HG03064 (cell line): ENCODE measurements at regions not wholly inside any gene's neighbourhood (a gene's known extent, or its start where the extent isn't known, plus 50 kb on each side); places are given as distances from the start of the nearest gene placed in this dataset.

Source experiments
- ATAC-seq: cut with Tn5 transposase; IDR thresholded peaks from one replicate; pipeline ENCODE4 v1.9.1; 2021; ENCODE audit warnings: low read depth; ENCODE audit not compliant: unreplicated experiment

DNA sequence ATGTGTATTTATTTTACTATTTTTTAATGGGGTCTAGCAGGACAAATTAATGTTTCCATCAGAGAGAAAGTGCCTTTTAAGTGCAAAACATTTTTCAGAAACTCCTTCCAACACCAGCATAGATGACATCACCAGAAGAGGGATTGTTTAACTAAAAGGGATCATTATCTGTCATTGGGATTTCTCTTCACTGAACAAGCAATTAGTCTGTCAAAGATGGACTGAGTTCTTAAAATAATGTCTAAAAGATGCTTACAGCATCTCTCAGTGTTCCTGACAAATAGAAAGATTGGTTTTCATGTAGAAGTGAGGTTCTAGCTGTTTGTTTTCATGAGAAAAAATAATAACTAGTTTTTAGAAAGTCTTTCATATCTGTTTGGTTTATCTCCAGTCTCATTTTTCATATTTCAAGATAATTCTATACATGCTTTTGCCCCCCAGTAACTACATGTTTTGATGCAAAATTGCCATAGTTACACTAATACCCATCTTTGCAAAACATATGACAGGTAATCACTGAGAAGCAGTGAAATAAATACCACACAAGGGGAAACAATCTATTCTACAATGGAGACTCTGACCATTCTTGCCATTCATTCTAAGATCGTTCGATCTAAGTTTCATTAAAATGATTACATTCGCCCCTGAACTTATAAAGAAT lies 850.3 kb downstream of the GALC start:
- ATAC-seq = no peak

DNA sequence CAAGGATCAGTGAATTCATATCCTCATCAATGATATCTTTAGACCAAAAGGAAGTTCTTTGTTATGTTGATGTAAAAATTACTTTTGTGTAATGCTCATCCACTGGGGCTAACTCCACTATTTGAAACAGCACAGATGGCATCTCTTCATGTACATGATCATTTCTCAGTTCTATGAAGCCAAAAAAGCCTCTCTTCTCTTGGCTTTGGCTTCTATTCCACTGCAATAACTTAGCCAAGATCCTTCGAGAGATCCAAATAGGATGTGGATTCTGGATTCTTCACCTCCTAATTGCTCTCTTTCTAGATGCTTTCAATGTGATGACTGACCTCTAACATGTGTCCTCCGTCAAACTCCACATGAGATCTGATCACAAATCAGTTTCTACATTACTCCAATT lies 851.2 kb downstream of the GALC start:
- ATAC-seq = no peak

DNA sequence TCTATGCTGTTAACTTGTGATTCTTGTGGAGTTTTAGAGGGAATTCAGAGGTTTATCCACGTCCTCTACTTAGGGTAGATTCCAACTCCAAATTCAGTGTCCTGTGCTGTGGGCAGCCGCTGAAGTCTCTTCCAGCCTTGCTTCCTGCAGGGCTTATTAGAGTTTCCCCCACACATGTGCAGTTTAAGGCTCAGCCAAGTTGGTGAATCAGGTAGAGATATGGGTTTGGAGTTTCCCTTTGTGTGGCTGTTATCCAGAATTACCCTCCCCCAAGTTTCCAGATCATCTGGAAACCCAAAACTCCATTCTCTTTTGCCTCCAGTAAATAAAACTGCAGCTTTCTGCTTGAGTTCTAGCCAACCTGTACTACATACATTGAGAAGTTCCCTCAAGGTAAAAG lies 853.7 kb downstream of the GALC start:
- no peak for ATAC-seq

DNA sequence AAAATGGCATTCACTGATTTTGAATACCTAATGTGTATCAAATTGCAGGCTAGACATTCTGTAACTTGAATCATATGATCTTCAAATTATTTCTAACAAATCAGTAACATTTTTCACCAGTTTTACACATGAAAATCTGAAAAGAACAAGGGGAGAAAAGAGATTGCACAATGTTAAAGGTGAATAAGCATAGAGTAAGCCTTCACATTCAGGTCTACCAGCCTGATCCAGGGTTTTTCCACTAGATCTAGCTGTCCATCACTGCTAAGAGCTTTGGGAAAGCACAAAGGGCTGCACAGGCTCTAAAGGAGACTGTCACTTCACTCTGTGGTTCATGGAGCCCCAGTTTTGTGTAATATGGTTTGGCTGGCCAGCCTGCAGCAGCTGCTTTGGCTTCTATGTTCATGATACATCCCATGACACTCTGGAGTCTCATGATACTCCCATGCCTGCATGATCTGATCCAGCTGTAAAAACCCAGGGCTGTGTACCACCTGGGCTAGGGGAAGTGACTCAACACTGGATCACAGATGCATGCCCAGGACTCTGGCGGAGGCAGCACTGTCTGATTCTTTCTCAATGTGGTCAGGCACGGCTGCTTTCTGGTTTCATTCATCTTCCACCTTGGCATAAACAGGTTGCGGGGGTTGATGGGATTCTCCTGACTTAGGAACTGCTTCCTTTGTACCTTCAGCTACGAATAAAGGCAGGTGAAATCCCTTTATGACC lies 859.7 kb downstream of the GALC start:
- ATAC-seq = no peak

GRCh38 chr14:87131879-87132278 lies 861.1 kb downstream of the GALC start:
- ATAC-seq = no peak

GRCh38 chr14:87122166-87122565 lies 870.8 kb downstream of the GALC start:
- ATAC-seq = no peak

GRCh38 chr14:87121716-87122115 lies 871.3 kb downstream of the GALC start:
- no peak for ATAC-seq

DNA sequence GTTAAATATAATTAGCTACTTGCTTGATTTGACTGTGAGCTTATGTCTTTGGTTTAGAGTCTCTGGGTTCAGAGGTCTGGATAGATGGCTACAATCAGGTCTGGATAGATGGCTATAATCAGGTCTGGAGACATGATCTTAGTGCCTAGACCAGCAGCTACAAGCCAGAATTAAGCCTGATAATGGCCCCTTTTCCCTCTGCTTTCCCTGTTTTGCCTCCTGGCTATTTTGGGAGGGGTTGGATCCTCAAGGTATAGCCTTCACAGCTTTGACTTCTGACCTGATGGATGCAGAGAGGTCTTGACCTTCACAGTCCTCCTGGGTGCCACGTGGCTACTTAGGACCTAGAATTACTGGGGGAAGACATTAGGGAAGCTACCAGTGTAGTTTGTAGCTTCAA lies 877.7 kb downstream of the GALC start:
- ATAC-seq = no peak

GRCh38 chr14:87113286-87113685 lies 879.7 kb downstream of the GALC start:
- ATAC-seq = no peak

- ATAC-seq = no peak
These were observed 881.2 kb downstream of the GALC start for GRCh38 chr14:87111741-87112140.

- no peak for ATAC-seq
These were observed 881.9 kb downstream of the GALC start for GRCh38 chr14:87111126-87111525.

- ATAC-seq = no peak
These were observed 883.7 kb downstream of the GALC start for GRCh38 chr14:87109271-87109670.

DNA sequence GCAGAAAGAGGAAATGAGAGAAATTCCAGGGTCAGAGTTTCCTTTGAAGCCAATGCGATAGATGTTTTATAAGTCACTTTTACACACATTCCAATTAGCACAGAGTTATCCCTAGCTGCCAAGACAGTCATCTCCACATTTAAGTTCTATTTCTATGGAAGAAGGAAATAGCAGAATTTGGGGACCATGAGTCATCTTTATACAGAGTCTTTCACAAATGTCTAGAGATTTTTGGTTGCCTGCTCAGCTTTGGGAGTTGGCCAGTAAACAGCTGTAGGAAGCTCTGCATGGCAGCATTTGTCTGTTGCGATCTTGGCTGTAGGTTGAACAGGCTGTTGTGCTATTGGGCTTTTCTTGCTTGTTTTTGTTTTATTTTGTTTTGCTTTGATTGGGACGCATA lies 884.3 kb downstream of the GALC start:
- no peak for ATAC-seq

DNA sequence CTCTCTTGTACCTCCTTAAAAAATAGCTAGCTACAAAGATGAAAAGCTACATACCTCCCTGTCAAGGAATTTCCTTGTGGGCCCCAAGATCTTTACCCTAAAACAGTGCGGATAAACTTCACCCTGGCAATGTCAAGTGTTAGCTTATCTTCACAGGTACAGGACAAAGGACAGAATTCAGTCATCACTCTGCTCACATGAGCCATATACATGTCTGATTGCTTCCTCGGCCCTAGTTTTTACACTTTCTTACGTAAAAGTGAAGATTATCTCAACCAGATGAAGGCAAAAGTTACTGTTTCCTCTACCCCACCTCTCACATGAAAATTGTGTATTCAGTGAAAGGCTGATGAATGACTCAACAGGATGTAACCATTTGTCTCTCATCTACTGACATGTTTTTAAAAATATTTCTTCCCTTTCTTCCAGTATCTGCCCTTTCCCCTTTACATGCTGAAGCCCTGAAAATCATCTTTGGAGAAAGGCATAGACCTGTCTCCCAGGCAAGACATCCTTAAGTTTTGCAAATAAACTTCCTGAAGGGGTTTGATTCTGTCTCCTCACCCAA lies 890.1 kb downstream of the GALC start:
- ATAC-seq = no peak

- no peak for ATAC-seq
These were observed 896.0 kb downstream of the GALC start for GRCh38 chr14:87097015-87097414.

DNA sequence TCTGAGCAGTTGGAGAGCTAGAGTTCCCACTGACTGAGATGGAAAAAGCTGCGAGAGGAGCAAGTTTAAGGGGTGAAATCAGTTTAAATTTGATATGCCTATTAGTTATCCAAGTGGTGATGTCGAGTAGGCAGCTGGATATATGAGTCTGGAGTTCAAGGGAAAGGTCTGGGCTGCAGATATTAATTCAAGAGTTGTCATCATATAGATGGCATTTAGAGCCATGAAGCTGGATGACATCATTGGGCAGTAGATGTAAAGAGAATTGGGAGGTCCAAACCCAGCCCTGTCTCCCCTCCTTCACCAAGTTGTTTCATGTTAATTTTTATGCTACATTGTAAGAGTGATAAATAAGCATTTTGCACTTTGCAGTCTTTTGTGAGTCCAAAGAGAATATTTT lies 898.1 kb downstream of the GALC start:
- ATAC-seq = no peak

GRCh38 chr14:87088588-87088987 lies 904.4 kb downstream of the GALC start:
- ATAC-seq = no peak

GRCh38 chr14:87087881-87088280 lies 905.1 kb downstream of the GALC start:
- no peak for ATAC-seq

- ATAC-seq = no peak
These were observed 908.1 kb downstream of the GALC start for GRCh38 chr14:87084908-87085307.

DNA sequence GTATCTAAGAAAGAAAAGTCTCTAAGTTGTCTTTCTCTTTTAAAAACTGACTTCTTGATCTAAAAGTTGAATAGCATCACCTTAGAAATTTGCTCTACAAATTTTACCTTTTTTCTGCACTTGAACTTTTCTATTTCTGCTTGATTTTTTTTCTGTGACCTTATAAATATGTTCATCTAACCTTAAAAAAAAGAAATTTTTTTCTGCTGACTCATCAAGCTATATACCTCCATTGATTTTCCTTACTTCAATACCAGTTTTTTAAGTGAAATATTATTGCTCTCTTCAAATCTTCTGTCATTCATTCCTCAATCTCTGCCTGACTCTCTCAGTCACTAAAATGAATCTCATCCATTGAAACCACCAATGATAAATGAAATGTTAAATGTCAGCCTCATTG lies 910.1 kb downstream of the GALC start:
- ATAC-seq = no peak

DNA sequence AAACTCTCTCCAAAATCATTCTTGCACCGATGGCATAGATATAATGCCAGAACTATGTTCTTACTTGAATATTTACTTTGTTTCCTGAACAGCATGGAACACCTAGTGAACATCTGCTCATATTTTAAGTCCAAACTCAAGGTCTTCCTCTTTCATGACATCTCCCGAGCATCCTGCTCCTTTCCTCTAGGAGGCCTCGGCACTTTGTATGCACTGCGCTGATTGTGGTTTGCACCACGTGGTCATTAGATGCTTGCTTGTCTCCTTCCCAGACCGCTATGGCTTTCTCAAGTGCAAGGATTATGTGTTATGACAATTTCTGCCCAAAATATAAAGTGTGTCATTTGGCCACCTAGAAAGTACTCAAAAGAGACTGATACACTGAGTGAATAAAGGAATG lies 912.0 kb downstream of the GALC start:
- no peak for ATAC-seq

GRCh38 chr14:87080146-87080545 lies 912.8 kb downstream of the GALC start:
- ATAC-seq = no peak
